ENCODE measurements at regions not wholly inside any gene's neighbourhood (a gene's known extent, or its start where the extent isn't known, plus 50 kb on each side); places are given as distances from the start of the nearest gene placed in this dataset.
"Not testable (repeated sequence)": the region's sequence is repeated elsewhere in the genome, so short reads cannot be mapped to it uniquely, and the experiment has no call there.

DNA sequence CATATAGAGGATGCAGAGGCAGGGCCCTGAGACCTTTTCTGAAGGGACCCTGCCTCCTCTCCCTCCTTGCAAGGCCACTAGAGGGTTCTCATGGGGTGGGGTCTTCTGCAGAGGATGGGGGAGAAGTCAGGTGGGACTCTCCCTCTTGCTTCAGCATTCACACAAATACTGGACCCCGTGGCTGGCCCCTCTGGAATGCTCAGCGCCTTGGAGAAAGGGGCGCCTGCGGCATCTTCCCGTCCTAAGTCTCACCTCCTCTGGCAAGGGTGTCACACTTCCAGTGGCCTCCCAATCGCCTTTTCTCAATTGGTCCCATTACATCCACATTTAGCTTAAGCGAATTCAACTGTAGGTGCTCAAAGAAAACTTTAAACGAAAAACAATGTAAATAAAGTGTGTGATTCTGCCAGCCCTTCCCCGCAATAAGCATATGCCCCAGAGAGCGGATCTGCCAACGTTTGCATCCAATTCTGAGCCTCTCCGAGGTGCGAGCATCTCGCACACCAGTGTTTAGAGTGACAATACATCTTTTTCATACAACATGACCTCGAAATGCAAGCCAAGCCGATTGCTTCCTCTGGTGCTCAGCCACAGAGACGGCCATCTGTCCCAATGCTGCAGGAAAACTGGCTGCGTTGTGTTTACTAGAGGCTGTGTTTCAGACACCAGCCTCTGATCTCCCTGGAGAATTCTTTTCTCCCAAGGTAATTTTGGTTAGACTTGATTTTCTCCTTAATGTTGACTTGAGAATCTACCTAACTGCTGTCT is 69.1 kb upstream of the WASF3 start:
- H3K4me1 Mint-ChIP-seq (ENCODE audit: unreplicated experiment) = no peaks in the 10 kb centered on the region
- no peak overlapping the region for H3K4me3 Mint-ChIP-seq
- no peaks in the 10 kb centered on the region for H3K36me3 Mint-ChIP-seq
- H3K27ac Mint-ChIP-seq = no peak overlapping the region
- DNase-seq (ENCODE audit: extremely low spot score, unreplicated experiment) = no peak
- no peaks in the 10 kb centered on the region for H3K9me3 Mint-ChIP-seq
- TF ChIP-seq, protein P1, sequence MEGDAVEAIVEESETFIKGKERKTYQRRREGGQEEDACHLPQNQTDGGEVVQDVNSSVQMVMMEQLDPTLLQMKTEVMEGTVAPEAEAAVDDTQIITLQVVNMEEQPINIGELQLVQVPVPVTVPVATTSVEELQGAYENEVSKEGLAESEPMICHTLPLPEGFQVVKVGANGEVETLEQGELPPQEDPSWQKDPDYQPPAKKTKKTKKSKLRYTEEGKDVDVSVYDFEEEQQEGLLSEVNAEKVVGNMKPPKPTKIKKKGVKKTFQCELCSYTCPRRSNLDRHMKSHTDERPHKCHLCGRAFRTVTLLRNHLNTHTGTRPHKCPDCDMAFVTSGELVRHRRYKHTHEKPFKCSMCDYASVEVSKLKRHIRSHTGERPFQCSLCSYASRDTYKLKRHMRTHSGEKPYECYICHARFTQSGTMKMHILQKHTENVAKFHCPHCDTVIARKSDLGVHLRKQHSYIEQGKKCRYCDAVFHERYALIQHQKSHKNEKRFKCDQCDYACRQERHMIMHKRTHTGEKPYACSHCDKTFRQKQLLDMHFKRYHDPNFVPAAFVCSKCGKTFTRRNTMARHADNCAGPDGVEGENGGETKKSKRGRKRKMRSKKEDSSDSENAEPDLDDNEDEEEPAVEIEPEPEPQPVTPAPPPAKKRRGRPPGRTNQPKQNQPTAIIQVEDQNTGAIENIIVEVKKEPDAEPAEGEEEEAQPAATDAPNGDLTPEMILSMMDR (conservative IDR thresholded peaks at IDR 0.05) = no peak
- H3K27me3 Mint-ChIP-seq = peaks cover 12% of the 10 kb centered on the region

- H3K4me3 Mint-ChIP-seq; H3K9me3 Mint-ChIP-seq; H3K36me3 Mint-ChIP-seq; H3K4me1 Mint-ChIP-seq (ENCODE audit: unreplicated experiment); H3K27ac Mint-ChIP-seq; DNase-seq (ENCODE audit: extremely low spot score, unreplicated experiment): not testable (repeated sequence)
- peaks cover 12% of the 10 kb centered on the region for H3K27me3 Mint-ChIP-seq
These were observed 65.2 kb upstream of the WASF3 start for GRCh38 chr13:26492301-26492700.

GRCh38 chr13:26494571-26495195 is 62.8 kb upstream of the WASF3 start:
- TF ChIP-seq, protein P1 (conservative IDR thresholded peaks at IDR 0.05) = no peak
- H3K36me3 Mint-ChIP-seq = no peaks in the 10 kb centered on the region
- DNase-seq (ENCODE audit: extremely low spot score, unreplicated experiment) = no peak
- peaks cover 9% of the 10 kb centered on the region for H3K27me3 Mint-ChIP-seq
- H3K4me1 Mint-ChIP-seq (ENCODE audit: unreplicated experiment) = peaks cover 20% of the 10 kb centered on the region
- H3K4me3 Mint-ChIP-seq = no peak overlapping the region
- no peak overlapping the region for H3K27ac Mint-ChIP-seq
- H3K9me3 Mint-ChIP-seq = no peaks in the 10 kb centered on the region

GRCh38 chr13:26495750-26496149 is 61.7 kb upstream of the WASF3 start:
- H3K4me3 Mint-ChIP-seq = no peak overlapping the region
- H3K9me3 Mint-ChIP-seq = no peaks in the 10 kb centered on the region
- no peaks in the 10 kb centered on the region for H3K36me3 Mint-ChIP-seq
- TF ChIP-seq, protein P1 (conservative IDR thresholded peaks at IDR 0.05) = no peak
- H3K27ac Mint-ChIP-seq = no peak overlapping the region
- peaks cover 3% of the 10 kb centered on the region for H3K27me3 Mint-ChIP-seq
- DNase-seq (ENCODE audit: extremely low spot score, unreplicated experiment) = no peak
- H3K4me1 Mint-ChIP-seq (ENCODE audit: unreplicated experiment) = peaks cover 20% of the 10 kb centered on the region

DNA sequence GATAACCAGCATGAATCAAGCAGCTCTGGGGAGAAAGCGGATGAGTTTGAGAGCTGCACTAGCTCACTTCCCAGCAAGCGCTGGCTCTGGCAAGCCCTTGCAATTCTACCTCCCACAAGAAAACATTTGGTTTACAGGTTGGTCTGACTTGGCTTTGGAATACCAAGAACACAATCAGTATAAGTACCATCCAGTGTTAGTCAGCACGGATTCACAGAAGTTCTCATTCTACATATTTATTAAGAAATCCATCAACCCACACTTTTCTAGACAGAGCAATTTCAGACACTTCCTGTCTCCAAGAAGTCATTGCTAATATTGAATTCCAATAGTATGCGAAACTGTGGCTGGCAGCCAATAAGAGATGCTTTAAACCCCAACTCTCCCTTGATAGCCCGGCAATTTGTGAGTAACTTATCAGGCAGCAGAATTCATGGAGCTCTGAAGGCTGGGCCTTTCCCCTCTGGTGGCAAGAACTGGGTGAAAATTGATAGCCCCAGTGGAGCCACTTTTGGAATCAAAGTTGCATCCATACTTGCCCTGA is 59.4 kb upstream of the WASF3 start:
- H3K27ac Mint-ChIP-seq = no peak overlapping the region
- no peak overlapping the region for H3K4me3 Mint-ChIP-seq
- TF ChIP-seq, protein P1 (conservative IDR thresholded peaks at IDR 0.05) = no peak
- peaks cover 20% of the 10 kb centered on the region for H3K4me1 Mint-ChIP-seq (ENCODE audit: unreplicated experiment)
- no peaks in the 10 kb centered on the region for H3K36me3 Mint-ChIP-seq
- no peak for DNase-seq (ENCODE audit: extremely low spot score, unreplicated experiment)
- H3K9me3 Mint-ChIP-seq = no peaks in the 10 kb centered on the region
- H3K27me3 Mint-ChIP-seq = no peaks in the 10 kb centered on the region
